ENCODE measurements at regions not wholly inside any gene's neighbourhood (a gene's known extent, or its start where the extent isn't known, plus 50 kb on each side); places are given as distances from the start of the nearest gene placed in this dataset.

GRCh38 chr5:8934455-8934854 is 611.4 kb downstream of the SEMA5A start:
- no peak for TF ChIP-seq ATF3 (IDR thresholded peaks at IDR 0.05; ENCODE audit: borderline replicate concordance, extremely low read depth, low read depth, low read length)
- TF ChIP-seq ZBTB40 (IDR thresholded peaks at IDR 0.05; ENCODE audit: borderline replicate concordance): no peak
- TF ChIP-seq CTCF (IDR thresholded peaks at IDR 0.05 in 2 of 3, conservative IDR thresholded peaks at IDR 0.05 in 1 of 3; ENCODE audit: control insufficient read depth in 2 of 3, extremely low read depth in 1 of 3, insufficient read depth in 1 of 3, low read depth in 3 of 3, low read length in 3 of 3): no peak
- no peak for TF ChIP-seq BMI1 (IDR thresholded peaks at IDR 0.05; ENCODE audit: borderline replicate concordance)
- no peak for TF ChIP-seq YY1 (IDR thresholded peaks at IDR 0.05; ENCODE audit: low read depth, low read length)
- TF ChIP-seq CHD2 (IDR thresholded peaks at IDR 0.05; ENCODE audit: borderline replicate concordance, low read depth, low read length): no peak
- TF ChIP-seq STAT1 (conservative IDR thresholded peaks at IDR 0.05): no peak
- no peak for TF ChIP-seq BHLHE40 (IDR thresholded peaks at IDR 0.05; ENCODE audit: borderline replicate concordance in 1 of 2, low read depth in 2 of 2, low read length in 1 of 2)
- no peak for TF ChIP-seq ZNF384 (IDR thresholded peaks at IDR 0.05; ENCODE audit: borderline replicate concordance, low read depth, low read length)
- no peak for TF ChIP-seq EGR1 (IDR thresholded peaks at IDR 0.05; ENCODE audit: borderline replicate concordance in 1 of 2, low read depth in 2 of 2, low read length in 2 of 2)
- TF ChIP-seq RAD21 (IDR thresholded peaks at IDR 0.05; ENCODE audit: insufficient read depth, low read depth, low read length): no peak
- no peak for TF ChIP-seq USF2 (IDR thresholded peaks at IDR 0.05; ENCODE audit: borderline replicate concordance, low read depth, low read length)
- no peak for TF ChIP-seq SMAD1 (IDR thresholded peaks at IDR 0.05; ENCODE audit: low read depth, partially characterized antibody)
- no peak for TF ChIP-seq CEBPB (IDR thresholded peaks at IDR 0.05; ENCODE audit: borderline replicate concordance in 1 of 2, low read depth in 2 of 2, low read length in 2 of 2)

Measured in GM12878 (cell line).